ENCODE measurements at regions not wholly inside any gene's neighbourhood (a gene's known extent, or its start where the extent isn't known, plus 50 kb on each side); places are given as distances from the start of the nearest gene placed in this dataset.

- Histone ChIP-seq H3K36me3 (ENCODE audit: insufficient read depth in 1 of 2, low read depth in 1 of 2) (no peaks in the 10 kb centered on the region), H3K4me3 (no peak overlapping the region), H3K9me3 (no peaks in the 10 kb centered on the region), H3K27ac (no peak overlapping the region), H3K4me1 (no peaks in the 10 kb centered on the region), H3K27me3 (ENCODE audit: insufficient read depth in 3 of 3, low read length in 2 of 3) (peaks cover 0 to 87% (median 33%) of the 10 kb centered on the region in 3 donors)
- intact Hi-C loops (cut with DNase I), result no loop called here
- WGBS, 3 donors, result 29 to 36% (median 33%) methylated on average over 14 of the region's 14 CpGs
- TF ChIP-seq CTCF (IDR thresholded peaks at IDR 0.05), result no peak
- DNase-seq (peak in 1 of 2 donors; percentile 33), ATAC-seq (no peak)
Observed at GRCh38 chr20:63100174-63100925, 93.6 kb upstream of the BHLHE23 start.

GRCh38 chr20:63099456-63100173 is 92.9 kb upstream of the BHLHE23 start:
- peaks cover 0 to 89% (median 33%) of the 10 kb centered on the region in 3 donors for H3K27me3 ChIP-seq (ENCODE audit: insufficient read depth in 3 of 3, low read length in 2 of 3)

GRCh38 chr20:63098195-63098810 is 91.5 kb upstream of the BHLHE23 start:
- DNase-seq (peak in 1 of 2 donors; percentile 14), ATAC-seq (no peak)
- H3K4me3 ChIP-seq, result no peak overlapping the region
- intact Hi-C loops (cut with DNase I), result no loop called here
- no peak overlapping the region for H3K27ac ChIP-seq
- no peaks in the 10 kb centered on the region for H3K4me1 ChIP-seq
- H3K36me3 ChIP-seq (ENCODE audit: insufficient read depth in 1 of 2, low read depth in 1 of 2), result no peaks in the 10 kb centered on the region
- no peak for TF ChIP-seq CTCF (IDR thresholded peaks at IDR 0.05)
- H3K27me3 ChIP-seq (ENCODE audit: insufficient read depth in 3 of 3, low read length in 2 of 3), result peaks cover 0 to 85% (median 25%) of the 10 kb centered on the region in 3 donors
- H3K9me3 ChIP-seq, result no peaks in the 10 kb centered on the region
- 75% methylated on average over 6 of the region's 6 CpGs for WGBS, 3 donors

More at GRCh38 chr20:63099456-63100173, 92.9 kb upstream of the BHLHE23 start:
- H3K4me1 ChIP-seq, result no peaks in the 10 kb centered on the region
- no peaks in the 10 kb centered on the region for H3K36me3 ChIP-seq (ENCODE audit: insufficient read depth in 1 of 2, low read depth in 1 of 2)
- H3K4me3 ChIP-seq, result no peak overlapping the region
- no peaks in the 10 kb centered on the region for H3K9me3 ChIP-seq
- WGBS, 3 donors, result 28 to 35% (median 31%) methylated on average over 19 to 22 of the region's 22 CpGs
- DNase-seq, result peak in 1 of 2 donors; percentile 36
- no peak for ATAC-seq
- TF ChIP-seq CTCF (IDR thresholded peaks at IDR 0.05), result no peak
- no peak overlapping the region for H3K27ac ChIP-seq
- intact Hi-C loops (cut with DNase I), result no loop called here

- no peaks in the 10 kb centered on the region for H3K36me3 ChIP-seq (ENCODE audit: insufficient read depth in 1 of 2, low read depth in 1 of 2)
- 57 to 66% (median 62%) methylated on average over 20 to 21 of the region's 21 CpGs for WGBS, 3 donors
- DNase-seq (peak in 1 of 2 donors; percentile 26), ATAC-seq (no peak)
- H3K4me3 ChIP-seq, result no peak overlapping the region
- H3K27me3 ChIP-seq (ENCODE audit: insufficient read depth in 3 of 3, low read length in 2 of 3), result peaks cover 0 to 90% (median 27%) of the 10 kb centered on the region in 3 donors
- H3K4me1 ChIP-seq, result no peaks in the 10 kb centered on the region
- no peak for TF ChIP-seq CTCF (IDR thresholded peaks at IDR 0.05)
- H3K27ac ChIP-seq, result no peak overlapping the region
- H3K9me3 ChIP-seq, result no peaks in the 10 kb centered on the region
- intact Hi-C loops (cut with DNase I), result no loop called here
Observed at GRCh38 chr20:63097336-63097831, 90.6 kb upstream of the BHLHE23 start.
